ENCODE measurements at regions not wholly inside any gene's neighbourhood (a gene's known extent, or its start where the extent isn't known, plus 50 kb on each side); places are given as distances from the start of the nearest gene placed in this dataset.

- DNase-seq = no peak
These were observed 170.7 kb downstream of the DIPK2A start for GRCh38 chr3:144142151-144142840.

GRCh38 chr3:144148356-144148755 lies 176.7 kb downstream of the DIPK2A start:
- no peak for DNase-seq

GRCh38 chr3:144151983-144152382 lies 180.4 kb downstream of the DIPK2A start:
- DNase-seq = no peak

GRCh38 chr3:144160627-144161026 lies 189.0 kb downstream of the DIPK2A start:
- no peak for DNase-seq

- DNase-seq = peak; percentile 57
These were observed 190.4 kb downstream of the DIPK2A start for GRCh38 chr3:144162042-144162441.

GRCh38 chr3:144164352-144164751 lies 192.7 kb downstream of the DIPK2A start:
- DNase-seq = no peak

GRCh38 chr3:144165482-144165881 lies 193.9 kb downstream of the DIPK2A start:
- DNase-seq = no peak

GRCh38 chr3:144167634-144168033 lies 196.0 kb downstream of the DIPK2A start:
- no peak for DNase-seq

GRCh38 chr3:144173491-144173890 lies 201.9 kb downstream of the DIPK2A start:
- no peak for DNase-seq

GRCh38 chr3:144175644-144176425 lies 204.2 kb downstream of the DIPK2A start:
- DNase-seq = no peak

- DNase-seq = no peak
These were observed 206.0 kb downstream of the DIPK2A start for GRCh38 chr3:144177649-144178048.

- no peak for DNase-seq
These were observed 207.0 kb downstream of the DIPK2A start for GRCh38 chr3:144178607-144179006.

GRCh38 chr3:144181062-144181461 lies 209.4 kb downstream of the DIPK2A start:
- DNase-seq = no peak

GRCh38 chr3:144182501-144182900 lies 210.9 kb downstream of the DIPK2A start:
- no peak for DNase-seq

GRCh38 chr3:144185276-144185675 lies 213.7 kb downstream of the DIPK2A start:
- DNase-seq = no peak

GRCh38 chr3:144187531-144188210 lies 216.0 kb downstream of the DIPK2A start:
- DNase-seq = no peak

GRCh38 chr3:144189044-144189443 lies 217.4 kb downstream of the DIPK2A start:
- no peak for DNase-seq

GRCh38 chr3:144197116-144197515 lies 225.5 kb downstream of the DIPK2A start:
- DNase-seq = no peak

- no peak for DNase-seq
These were observed 226.0 kb downstream of the DIPK2A start for GRCh38 chr3:144197582-144197981.

GRCh38 chr3:144200004-144200403 lies 228.4 kb downstream of the DIPK2A start:
- no peak for DNase-seq

GRCh38 chr3:144200466-144200865 lies 228.8 kb downstream of the DIPK2A start:
- DNase-seq = no peak

- DNase-seq = peak; percentile 78
These were observed 250.1 kb downstream of the DIPK2A start for GRCh38 chr3:144221761-144222160.

GRCh38 chr3:144229330-144229729 lies 257.7 kb downstream of the DIPK2A start:
- no peak for DNase-seq

GRCh38 chr3:144229953-144230352 lies 258.3 kb downstream of the DIPK2A start:
- DNase-seq = no peak
